Neural cell (in vitro differentiated cells): ENCODE measurements at regions not wholly inside any gene's neighbourhood (a gene's known extent, or its start where the extent isn't known, plus 50 kb on each side); places are given as distances from the start of the nearest gene placed in this dataset.

ENCODE experiments used
- H2AFZ ChIP-seq: fragments of 200-600, 300-800 bp; sonication (generic), shearing (Covaris generic); 2 replicates; pipeline ENCODE4 v1.6.0; 2014; ENCODE audit warnings: low read depth, mild to moderate bottlenecking, antibody characterized with exemption, low read length, moderate library complexity
- H3F3A ChIP-seq: fragments of 200-600 bp; shearing (Covaris generic); 2 replicates; pipeline ENCODE4 v1.6.1; 2016; ENCODE audit warnings: mild to moderate bottlenecking, moderate library complexity, mixed read lengths, antibody characterized with exemption, low read length; ENCODE audit not compliant: insufficient read depth, poor library complexity, severe bottlenecking
- H3K27ac ChIP-seq: fragments of 200-600, 300-800 bp; sonication (generic), shearing (Covaris generic); 2 replicates; pipeline ENCODE4 v1.5.1; 2014; ENCODE audit warnings: mild to moderate bottlenecking, low read length, moderate library complexity
- H3K27me3 ChIP-seq: fragments of 300-800, 200-600 bp; sonication (generic), shearing (Covaris generic); 2 replicates; pipeline ENCODE4 v1.6.0; 2014; ENCODE audit warnings: mild to moderate bottlenecking, low read depth, low read length, moderate library complexity; ENCODE audit not compliant: insufficient read depth
- H3K36me3 ChIP-seq: fragments of 300-800, 200-600 bp; sonication (generic), shearing (Covaris generic); 2 replicates; pipeline ENCODE4 v1.5.1; 2014; ENCODE audit warnings: mild to moderate bottlenecking, antibody characterized with exemption, low read length, moderate library complexity; ENCODE audit not compliant: insufficient read depth
- H3K4me2 ChIP-seq: fragments of 300-800, 200-600 bp; sonication (generic), shearing (Covaris generic); 2 replicates; pipeline ENCODE4 v1.6.0; 2014; ENCODE audit warnings: mild to moderate bottlenecking, low read length
- H3K4me3 ChIP-seq: fragments of 300-800, 200-600 bp; sonication (generic), shearing (Covaris generic); 2 replicates; pipeline ENCODE4 v1.5.1; 2014; ENCODE audit warnings: mild to moderate bottlenecking, low read length, moderate library complexity
- H3K79me2 ChIP-seq: fragments of 200-600 bp; shearing (Covaris generic); replicated peaks from 2 replicates; pipeline ENCODE4 v1.6.0; 2014; ENCODE audit warnings: mild to moderate bottlenecking, low read length, moderate library complexity; ENCODE audit not compliant: insufficient read depth
- H3K9ac ChIP-seq: fragments of 300-800, 200-600 bp; sonication (generic), shearing (Covaris generic); 2 replicates; pipeline ENCODE4 v1.6.1; 2016; ENCODE audit warnings: mild to moderate bottlenecking, low read length, mixed read lengths
- H3K9me2 ChIP-seq: fragments of 200-600 bp; shearing (Covaris generic); 2 replicates; pipeline ENCODE4 v1.6.1; 2016; ENCODE audit warnings: mild to moderate bottlenecking, low read length, mixed read lengths; ENCODE audit not compliant: insufficient read depth
- H3K9me3 ChIP-seq: fragments of 200-600, 300-800 bp; sonication (generic), shearing (Covaris generic); 2 replicates; pipeline ENCODE4 v1.6.1; 2016; ENCODE audit warnings: mild to moderate bottlenecking, mixed run types, low read length, moderate library complexity, mixed read lengths
- H4K20me1 ChIP-seq: fragments of 200-600 bp; shearing (Covaris generic); 2 replicates; pipeline ENCODE4 v1.6.1; 2016; ENCODE audit warnings: mild to moderate bottlenecking, mixed run types; ENCODE audit not compliant: insufficient read depth
- EP300 ChIP-seq: fragments of 450-650 bp; conservative IDR thresholded peaks from 2 replicates; pipeline ENCODE4 v1.6.1; 2014; ENCODE audit warnings: antibody characterized with exemption, mild to moderate bottlenecking, moderate library complexity; ENCODE audit not compliant: poor library complexity, severe bottlenecking
- EZH2 ChIP-seq: fragments of 200-600, 300-800 bp; shearing (Covaris generic), sonication (generic); IDR thresholded peaks from 2 replicates; pipeline ENCODE4 v1.6.1; 2014; ENCODE audit warnings: antibody characterized with exemption, low read length, borderline replicate concordance, mild to moderate bottlenecking; ENCODE audit not compliant: insufficient read depth, poor library complexity, severe bottlenecking
- MXI1 ChIP-seq: fragments of 450-650 bp; conservative IDR thresholded peaks from 2 replicates; pipeline ENCODE4 v1.6.1; 2014; ENCODE audit warnings: antibody characterized with exemption, mild to moderate bottlenecking; ENCODE audit not compliant: poor library complexity, severe bottlenecking
- POLR2AphosphoS5 ChIP-seq: IDR thresholded peaks from 2 replicates; pipeline ENCODE4 v1.6.1; 2012
- RAD21 ChIP-seq: fragments of 450-650 bp; conservative IDR thresholded peaks from 2 replicates; pipeline ENCODE4 v1.6.1; 2014; ENCODE audit warnings: antibody characterized with exemption, mild to moderate bottlenecking, moderate library complexity
- SMC3 ChIP-seq: fragments of 450-650 bp; conservative IDR thresholded peaks from 2 replicates; pipeline ENCODE4 v1.6.1; 2014; ENCODE audit warnings: antibody characterized with exemption, mild to moderate bottlenecking, moderate library complexity; ENCODE audit not compliant: poor library complexity
- TAF1 ChIP-seq: IDR thresholded peaks from 2 replicates; pipeline ENCODE4 v1.6.1; 2012; ENCODE audit warnings: low read depth
- TF ChIP-seq, protein P1 (sequence below): fragments of 450-650 bp; IDR thresholded peaks from 2 replicates; pipeline ENCODE4 v1.5.1; 2014; ENCODE audit warnings: antibody characterized with exemption, mild to moderate bottlenecking, moderate library complexity; ENCODE audit not compliant: poor library complexity, severe bottlenecking
- TF ChIP-seq, protein P2 (sequence below): IDR thresholded peaks from 2 replicates; pipeline ENCODE4 v1.6.1; 2012; ENCODE audit warnings: borderline replicate concordance

GRCh38 chr10:104559935-104560334 is 81.2 kb upstream of the SORCS3 start:
- Histone ChIP-seq H3K27ac (no peak overlapping the region), H3K9me3 (no peaks in the 10 kb centered on the region), H3K79me2 (no peaks in the 10 kb centered on the region), H4K20me1 (no peaks in the 10 kb centered on the region), H3F3A (no peaks in the 10 kb centered on the region), H3K9ac (no peak overlapping the region), H3K27me3 (no peaks in the 10 kb centered on the region), H2AFZ (no peak overlapping the region), H3K4me3 (no peak overlapping the region), H3K36me3 (no peaks in the 10 kb centered on the region), H3K9me2 (no peaks in the 10 kb centered on the region), H3K4me2 (no peak overlapping the region)
- no peak for TF ChIP-seq EP300
- TF ChIP-seq SMC3: no peak
- TF ChIP-seq POLR2AphosphoS5: no peak
- TF ChIP-seq TAF1: no peak
- TF ChIP-seq, protein P1, sequence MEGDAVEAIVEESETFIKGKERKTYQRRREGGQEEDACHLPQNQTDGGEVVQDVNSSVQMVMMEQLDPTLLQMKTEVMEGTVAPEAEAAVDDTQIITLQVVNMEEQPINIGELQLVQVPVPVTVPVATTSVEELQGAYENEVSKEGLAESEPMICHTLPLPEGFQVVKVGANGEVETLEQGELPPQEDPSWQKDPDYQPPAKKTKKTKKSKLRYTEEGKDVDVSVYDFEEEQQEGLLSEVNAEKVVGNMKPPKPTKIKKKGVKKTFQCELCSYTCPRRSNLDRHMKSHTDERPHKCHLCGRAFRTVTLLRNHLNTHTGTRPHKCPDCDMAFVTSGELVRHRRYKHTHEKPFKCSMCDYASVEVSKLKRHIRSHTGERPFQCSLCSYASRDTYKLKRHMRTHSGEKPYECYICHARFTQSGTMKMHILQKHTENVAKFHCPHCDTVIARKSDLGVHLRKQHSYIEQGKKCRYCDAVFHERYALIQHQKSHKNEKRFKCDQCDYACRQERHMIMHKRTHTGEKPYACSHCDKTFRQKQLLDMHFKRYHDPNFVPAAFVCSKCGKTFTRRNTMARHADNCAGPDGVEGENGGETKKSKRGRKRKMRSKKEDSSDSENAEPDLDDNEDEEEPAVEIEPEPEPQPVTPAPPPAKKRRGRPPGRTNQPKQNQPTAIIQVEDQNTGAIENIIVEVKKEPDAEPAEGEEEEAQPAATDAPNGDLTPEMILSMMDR: no peak
- no peak for TF ChIP-seq MXI1
- TF ChIP-seq EZH2: no peak
- TF ChIP-seq, protein P2, sequence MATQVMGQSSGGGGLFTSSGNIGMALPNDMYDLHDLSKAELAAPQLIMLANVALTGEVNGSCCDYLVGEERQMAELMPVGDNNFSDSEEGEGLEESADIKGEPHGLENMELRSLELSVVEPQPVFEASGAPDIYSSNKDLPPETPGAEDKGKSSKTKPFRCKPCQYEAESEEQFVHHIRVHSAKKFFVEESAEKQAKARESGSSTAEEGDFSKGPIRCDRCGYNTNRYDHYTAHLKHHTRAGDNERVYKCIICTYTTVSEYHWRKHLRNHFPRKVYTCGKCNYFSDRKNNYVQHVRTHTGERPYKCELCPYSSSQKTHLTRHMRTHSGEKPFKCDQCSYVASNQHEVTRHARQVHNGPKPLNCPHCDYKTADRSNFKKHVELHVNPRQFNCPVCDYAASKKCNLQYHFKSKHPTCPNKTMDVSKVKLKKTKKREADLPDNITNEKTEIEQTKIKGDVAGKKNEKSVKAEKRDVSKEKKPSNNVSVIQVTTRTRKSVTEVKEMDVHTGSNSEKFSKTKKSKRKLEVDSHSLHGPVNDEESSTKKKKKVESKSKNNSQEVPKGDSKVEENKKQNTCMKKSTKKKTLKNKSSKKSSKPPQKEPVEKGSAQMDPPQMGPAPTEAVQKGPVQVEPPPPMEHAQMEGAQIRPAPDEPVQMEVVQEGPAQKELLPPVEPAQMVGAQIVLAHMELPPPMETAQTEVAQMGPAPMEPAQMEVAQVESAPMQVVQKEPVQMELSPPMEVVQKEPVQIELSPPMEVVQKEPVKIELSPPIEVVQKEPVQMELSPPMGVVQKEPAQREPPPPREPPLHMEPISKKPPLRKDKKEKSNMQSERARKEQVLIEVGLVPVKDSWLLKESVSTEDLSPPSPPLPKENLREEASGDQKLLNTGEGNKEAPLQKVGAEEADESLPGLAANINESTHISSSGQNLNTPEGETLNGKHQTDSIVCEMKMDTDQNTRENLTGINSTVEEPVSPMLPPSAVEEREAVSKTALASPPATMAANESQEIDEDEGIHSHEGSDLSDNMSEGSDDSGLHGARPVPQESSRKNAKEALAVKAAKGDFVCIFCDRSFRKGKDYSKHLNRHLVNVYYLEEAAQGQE: no peak
- TF ChIP-seq RAD21: no peak

DNA sequence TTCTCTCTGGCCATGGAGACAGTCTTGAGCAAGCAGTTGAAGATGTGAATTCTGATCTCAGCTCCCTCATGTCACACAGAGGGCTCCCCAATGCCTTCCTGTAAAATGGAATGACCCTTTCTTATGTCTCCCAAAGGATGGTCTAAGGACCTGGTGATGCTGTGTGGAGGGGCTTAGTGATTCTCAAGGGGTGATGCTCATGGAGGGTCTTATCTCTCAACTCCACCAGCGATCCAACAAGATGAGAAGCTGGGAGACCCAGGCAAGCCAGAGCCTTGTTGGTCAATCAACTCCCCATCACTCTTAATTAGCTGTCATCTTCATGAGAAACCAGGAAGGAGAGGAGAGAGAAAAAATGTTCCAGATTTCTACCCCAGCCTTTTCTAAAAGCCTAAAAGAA is 78.0 kb upstream of the SORCS3 start:
- no peak for TF ChIP-seq TAF1
- TF ChIP-seq EP300: no peak
- TF ChIP-seq, protein P2: no peak
- no peak for TF ChIP-seq EZH2
- H3K9ac ChIP-seq: no peak overlapping the region
- no peak overlapping the region for H3K4me3 ChIP-seq
- no peak overlapping the region for H2AFZ ChIP-seq
- H3K79me2 ChIP-seq: no peaks in the 10 kb centered on the region
- no peak overlapping the region for H3K27ac ChIP-seq
- H3K9me3 ChIP-seq: no peaks in the 10 kb centered on the region
- H3F3A ChIP-seq: no peaks in the 10 kb centered on the region
- H4K20me1 ChIP-seq: no peaks in the 10 kb centered on the region
- H3K36me3 ChIP-seq: no peaks in the 10 kb centered on the region
- H3K9me2 ChIP-seq: no peaks in the 10 kb centered on the region
- no peak overlapping the region for H3K4me2 ChIP-seq
- H3K27me3 ChIP-seq: no peaks in the 10 kb centered on the region
